Tibial nerve (tissue), 4 donors: ENCODE measurements at regions not wholly inside any gene's neighbourhood (a gene's known extent, or its start where the extent isn't known, plus 50 kb on each side); places are given as distances from the start of the nearest gene placed in this dataset.
A peak's percentile ranks its signal among the peaks of the same experiment; 100 is the strongest.

Source experiments
- DNase-seq, 2 donors: peaks; one replicate each; pipeline ENCODE4 v3.0.0-alpha.2; 2019; ENCODE audit warnings: low spot score in 2 of 2
- H3K27ac ChIP-seq, 4 donors: fragments of 200-600 bp; sonication (generic) in 3 of 4; one replicate each; pipeline ENCODE4 v1.5.1; 2017 to 2019; ENCODE audit warnings: mild to moderate bottlenecking in 1 of 4
- H3K27me3 ChIP-seq, 2 donors: fragments of 200-600 bp; sonication (generic) in 1 of 2; one replicate each; pipeline versions ENCODE4 v1.5.1 to v1.6.0; 2017 to 2019
- H3K36me3 ChIP-seq, 3 donors: fragments of 200-600 bp; sonication (generic); one replicate each; pipeline ENCODE4 v1.5.1; 2018 to 2019
- H3K4me1 ChIP-seq, 4 donors: fragments of 200-600 bp; sonication (generic) in 3 of 4; one replicate each; pipeline ENCODE4 v1.5.1; 2017 to 2019
- H3K4me3 ChIP-seq, 4 donors: fragments of 200-600 bp; sonication (generic) in 3 of 4; one replicate each; pipeline ENCODE4 v1.5.1; 2017 to 2019; ENCODE audit warnings: mild to moderate bottlenecking in 1 of 4, moderate library complexity in 1 of 4
- H3K9me3 ChIP-seq, 4 donors: fragments of 200-600 bp; sonication (generic) in 3 of 4; one replicate each; pipeline ENCODE4 v1.5.1; 2017 to 2019
- CTCF ChIP-seq, 5 experiments: fragments of 200-600 bp in 3 of 5; fragments of 450-650 bp in 2 of 5; sonication (generic) in 3 of 5; IDR thresholded peaks; one replicate each; pipeline ENCODE4 v1.5.1; 2016 to 2019; ENCODE audit warnings: antibody characterized with exemption in 5 of 5, mild to moderate bottlenecking in 3 of 5, moderate library complexity in 2 of 5
- EP300 ChIP-seq, 2 donors: sonication (generic); formaldehyde crosslinking; IDR thresholded peaks; one replicate each; pipeline ENCODE4 v1.6.1; 2017; ENCODE audit warnings: antibody characterized with exemption in 2 of 2, mild to moderate bottlenecking in 1 of 2
- POLR2A ChIP-seq, 2 donors: fragments of 450-650 bp; IDR thresholded peaks; one replicate each; pipeline ENCODE4 v1.6.1; 2017; ENCODE audit warnings: antibody characterized with exemption in 2 of 2, mild to moderate bottlenecking in 2 of 2, moderate library complexity in 2 of 2
- WGBS, 2 donors: methylation state at CpG; one replicate each; pipeline ENCODE4 v1.1.5; 2018; 5-methylcytosine and 5-hydroxymethylcytosine counted together

- DNase-seq = no peak
- WGBS, 2 donors = 57 to 60% methylated on average over 13 of the region's 13 CpGs
- peak overlapping the region in 3 of 4 donors; percentile 54 to 80 (median 67) for H3K27ac ChIP-seq
- TF ChIP-seq CTCF (IDR thresholded peaks at IDR 0.05) (no peak), EP300 (IDR thresholded peaks at IDR 0.05) (no peak), POLR2A (IDR thresholded peaks at IDR 0.05) (no peak)
- H3K4me3 ChIP-seq = peak overlapping the region in 1 of 4 donors; percentile 0
- H3K9me3 ChIP-seq = peaks cover 0 to 14% (median 0%) of the 10 kb centered on the region in 4 donors
- no peaks in the 10 kb centered on the region for H3K36me3 ChIP-seq
- H3K4me1 ChIP-seq = peaks cover 0 to 26% (median 10%) of the 10 kb centered on the region in 4 donors
- no peaks in the 10 kb centered on the region for H3K27me3 ChIP-seq
Observed at GRCh38 chr16:87126403-87127025, 190.7 kb downstream of the C16orf95 start.

GRCh38 chr16:87127061-87127765 is 190.0 kb downstream of the C16orf95 start:
- Histone ChIP-seq H3K27me3 (no peaks in the 10 kb centered on the region), H3K9me3 (peaks cover 0 to 14% (median 0%) of the 10 kb centered on the region in 4 donors), H3K4me1 (peaks cover 0 to 33% (median 17%) of the 10 kb centered on the region in 4 donors), H3K4me3 (peak overlapping the region in 1 of 4 donors; percentile 0), H3K27ac (peak overlapping the region; percentile 46 to 80 (median 60)), H3K36me3 (no peaks in the 10 kb centered on the region)
- no peak for DNase-seq
- WGBS, 2 donors = 25 to 30% methylated on average over 13 to 22 of the region's 23 CpGs
- no peak for TF ChIP-seq EP300 (IDR thresholded peaks at IDR 0.05)
- peak in 1 of 5 experiments; percentile 18 for TF ChIP-seq CTCF (IDR thresholded peaks at IDR 0.05)
- no peak for TF ChIP-seq POLR2A (IDR thresholded peaks at IDR 0.05)

GRCh38 chr16:87127766-87128147 is 189.4 kb downstream of the C16orf95 start:
- H3K4me1 ChIP-seq = peaks cover 0 to 36% (median 20%) of the 10 kb centered on the region in 4 donors
- no peaks in the 10 kb centered on the region for H3K27me3 ChIP-seq
- H3K36me3 ChIP-seq = no peaks in the 10 kb centered on the region
- no peak overlapping the region for H3K4me3 ChIP-seq
- H3K9me3 ChIP-seq = peaks cover 0 to 14% (median 0%) of the 10 kb centered on the region in 4 donors
- peak overlapping the region; percentile 46 to 80 (median 60) for H3K27ac ChIP-seq
- TF ChIP-seq EP300 (IDR thresholded peaks at IDR 0.05) (no peak), CTCF (IDR thresholded peaks at IDR 0.05) (no peak), POLR2A (IDR thresholded peaks at IDR 0.05) (no peak)
- DNase-seq = no peak
- 88 to 100% methylated on average over 2 to 6 of the region's 6 CpGs for WGBS, 2 donors

- Histone ChIP-seq H3K4me3 (no peak overlapping the region), H3K9me3 (peaks cover 0 to 7% (median 0%) of the 10 kb centered on the region in 4 donors), H3K36me3 (no peaks in the 10 kb centered on the region), H3K27ac (no peak overlapping the region), H3K27me3 (no peaks in the 10 kb centered on the region), H3K4me1 (peaks cover 0 to 48% (median 20%) of the 10 kb centered on the region in 4 donors)
- DNase-seq = peak in 1 of 2 donors; percentile 19
- WGBS, 2 donors = 69 to 77% methylated on average over 4 of the region's 4 CpGs
- TF ChIP-seq CTCF (IDR thresholded peaks at IDR 0.05) (no peak), EP300 (IDR thresholded peaks at IDR 0.05) (no peak), POLR2A (IDR thresholded peaks at IDR 0.05) (no peak)
Observed at GRCh38 chr16:87129771-87130170, 187.4 kb downstream of the C16orf95 start.
